HFFc6 (cell line): ENCODE measurements at regions not wholly inside any gene's neighbourhood (a gene's known extent, or its start where the extent isn't known, plus 50 kb on each side); places are given as distances from the start of the nearest gene placed in this dataset.
"Not testable (repeated sequence)": the region's sequence is repeated elsewhere in the genome, so short reads cannot be mapped to it uniquely, and the experiment has no call there.

Source experiments
- DNase-seq: peaks from one replicate; pipeline ENCODE4 v3.0.0-alpha.2; 2018
- H3K27ac Mint-ChIP-seq: 2 replicates; pipeline ENCODE4 v1.8.0; 2020; ENCODE audit warnings: mild to moderate bottlenecking, mixed read lengths
- H3K27me3 Mint-ChIP-seq: 2 replicates; pipeline ENCODE4 v1.8.0; 2021; ENCODE audit warnings: mild to moderate bottlenecking, moderate library complexity, mixed read lengths; ENCODE audit not compliant: insufficient read depth
- H3K36me3 Mint-ChIP-seq: 2 replicates; pipeline ENCODE4 v1.8.0; 2021; ENCODE audit warnings: low read depth, mixed read lengths
- H3K4me1 Mint-ChIP-seq: 2 replicates; pipeline ENCODE4 v1.8.0; 2020; ENCODE audit warnings: low read depth, mixed read lengths
- H3K4me3 Mint-ChIP-seq: 2 replicates; pipeline ENCODE4 v1.8.0; 2020; ENCODE audit warnings: mild to moderate bottlenecking, moderate library complexity, mixed read lengths
- H3K9me3 Mint-ChIP-seq: 2 replicates; pipeline ENCODE4 v1.8.0; 2020; ENCODE audit warnings: mild to moderate bottlenecking, mixed read lengths
- CTCF ChIP-seq: fragments of 200-600 bp; sonication (generic); IDR thresholded peaks from 2 replicates; pipeline ENCODE4 v1.5.0; 2021; ENCODE audit warnings: antibody characterized with exemption, mild to moderate bottlenecking

- H3K36me3 Mint-ChIP-seq: no peaks in the 10 kb centered on the region
- no peak overlapping the region for H3K4me3 Mint-ChIP-seq
- H3K27ac Mint-ChIP-seq: no peak overlapping the region
- H3K9me3 Mint-ChIP-seq: peaks cover 12% of the 10 kb centered on the region
- no peak for TF ChIP-seq CTCF
- DNase-seq: no peak
- no peaks in the 10 kb centered on the region for H3K27me3 Mint-ChIP-seq
- no peaks in the 10 kb centered on the region for H3K4me1 Mint-ChIP-seq
These were observed 625.3 kb upstream of the PRR20A start for GRCh38 chr13:56515441-56515840.

DNA sequence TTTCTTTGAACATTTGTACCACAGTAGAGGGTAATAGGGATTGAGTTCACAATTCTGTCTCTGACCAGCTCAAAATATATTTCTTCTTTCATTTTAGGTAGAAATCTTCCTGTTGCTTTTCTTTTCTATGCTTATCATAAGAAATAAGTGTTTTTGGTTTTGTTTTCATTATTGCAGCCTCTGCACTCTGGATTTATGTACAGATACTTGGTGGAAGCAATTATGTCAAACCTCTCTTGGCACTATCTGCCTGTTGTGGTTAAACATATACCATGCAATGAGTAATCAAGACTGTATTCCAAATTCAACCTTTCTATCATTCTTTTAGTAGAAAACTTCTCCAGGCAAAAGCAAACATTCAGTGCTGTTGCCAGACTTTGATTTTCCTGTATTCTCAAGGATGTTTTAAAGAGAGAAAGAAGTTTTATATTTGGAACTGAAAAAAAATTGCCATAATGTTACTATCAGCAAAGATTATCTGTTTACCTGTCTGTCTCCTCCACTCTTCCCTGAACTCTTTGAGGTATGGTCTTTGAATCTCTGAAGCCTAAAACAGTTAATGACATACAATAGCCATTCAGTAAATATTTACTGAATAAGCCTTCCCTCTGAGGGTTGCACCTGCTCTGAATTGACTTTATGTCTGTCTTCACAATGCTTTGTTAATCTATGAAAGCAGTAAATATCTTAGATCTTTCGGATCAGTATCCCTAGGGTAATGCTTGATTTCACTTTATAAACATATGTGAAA is 612.5 kb upstream of the PRR20A start:
- Mint-ChIP-seq H3K27ac (no peak overlapping the region), H3K4me1 (no peaks in the 10 kb centered on the region), H3K9me3 (peaks cover 16% of the 10 kb centered on the region), H3K27me3 (no peaks in the 10 kb centered on the region), H3K36me3 (no peaks in the 10 kb centered on the region), H3K4me3 (no peak overlapping the region)
- TF ChIP-seq CTCF: no peak
- DNase-seq: no peak

GRCh38 chr13:56530096-56530495 is 610.6 kb upstream of the PRR20A start:
- no peak for TF ChIP-seq CTCF
- DNase-seq: no peak
- H3K27me3 Mint-ChIP-seq: no peaks in the 10 kb centered on the region
- H3K36me3 Mint-ChIP-seq: no peaks in the 10 kb centered on the region
- peaks cover 16% of the 10 kb centered on the region for H3K9me3 Mint-ChIP-seq
- H3K27ac Mint-ChIP-seq: no peak overlapping the region
- no peak overlapping the region for H3K4me3 Mint-ChIP-seq
- no peaks in the 10 kb centered on the region for H3K4me1 Mint-ChIP-seq

DNA sequence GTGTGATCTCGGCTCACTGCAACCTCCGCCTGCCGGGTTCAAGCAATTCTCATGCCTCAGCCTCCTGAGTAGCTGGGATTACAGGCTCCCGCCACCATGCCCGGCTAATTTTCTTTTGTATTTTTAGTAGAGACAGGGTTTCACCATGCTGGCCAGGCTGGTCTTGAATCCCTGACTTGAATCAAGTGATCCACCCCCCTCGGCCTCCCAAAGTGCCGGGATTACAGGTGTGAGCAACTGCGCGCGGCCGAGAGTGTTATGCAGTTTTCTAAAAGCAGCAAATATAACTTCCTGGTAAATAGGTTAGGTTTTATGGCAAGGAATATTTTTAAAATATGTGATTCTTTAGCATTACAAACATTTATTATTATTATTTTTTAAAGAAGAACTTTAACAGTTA is 592.8 kb upstream of the PRR20A start:
- not testable (repeated sequence) for H3K27me3 Mint-ChIP-seq, H3K4me3 Mint-ChIP-seq, H3K4me1 Mint-ChIP-seq, H3K27ac Mint-ChIP-seq, DNase-seq, H3K36me3 Mint-ChIP-seq
- peaks cover 13% of the 10 kb centered on the region for H3K9me3 Mint-ChIP-seq

GRCh38 chr13:56558698-56559320 is 581.9 kb upstream of the PRR20A start:
- Mint-ChIP-seq H3K36me3 (no peaks in the 10 kb centered on the region), H3K9me3 (peaks cover 26% of the 10 kb centered on the region), H3K27me3 (no peaks in the 10 kb centered on the region), H3K27ac (no peak overlapping the region), H3K4me3 (no peak overlapping the region), H3K4me1 (no peaks in the 10 kb centered on the region)
- TF ChIP-seq CTCF: no peak
- DNase-seq: no peak

- Mint-ChIP-seq H3K27ac (no peak overlapping the region), H3K36me3 (no peaks in the 10 kb centered on the region), H3K9me3 (peaks cover 23% of the 10 kb centered on the region), H3K4me1 (no peaks in the 10 kb centered on the region), H3K27me3 (no peaks in the 10 kb centered on the region), H3K4me3 (no peak overlapping the region)
- no peak for DNase-seq
- no peak for TF ChIP-seq CTCF
These were observed 579.4 kb upstream of the PRR20A start for GRCh38 chr13:56561327-56561726.
